NCI-H2107 treated with DMSO at 0.1 percent for 48 hours (cell line): ENCODE measurements at regions not wholly inside any gene's neighbourhood (a gene's known extent, or its start where the extent isn't known, plus 50 kb on each side); places are given as distances from the start of the nearest gene placed in this dataset.
"Not testable (repeated sequence)": the region's sequence is repeated elsewhere in the genome, so short reads cannot be mapped to it uniquely, and the experiment has no call there.

ENCODE experiments used
- DNase-seq: peaks from one replicate; lab custom pipeline; 2025; ENCODE audit not compliant: unreplicated experiment; lab: John Stamatoyannopoulos, UW

DNA sequence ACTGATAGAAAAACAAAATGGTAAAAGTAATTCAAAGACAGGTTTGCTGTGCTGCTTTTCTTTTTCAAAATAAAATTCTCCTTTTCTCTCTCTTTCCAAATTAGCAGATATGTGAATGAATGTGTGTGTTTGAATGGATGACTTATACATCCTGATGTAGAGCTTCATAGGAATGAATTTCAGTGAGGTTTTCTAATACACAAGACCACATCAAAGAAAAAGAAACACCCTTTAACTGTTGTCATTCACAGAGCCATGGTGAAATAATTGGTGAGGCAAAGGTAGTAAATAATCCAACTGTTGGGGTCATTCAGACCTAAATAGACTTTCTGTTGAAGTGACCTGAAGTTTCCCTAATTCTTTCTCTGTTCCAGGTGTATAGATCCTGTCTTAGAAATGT is 139.1 kb upstream of the ZPLD1 start:
- no peak for DNase-seq

DNA sequence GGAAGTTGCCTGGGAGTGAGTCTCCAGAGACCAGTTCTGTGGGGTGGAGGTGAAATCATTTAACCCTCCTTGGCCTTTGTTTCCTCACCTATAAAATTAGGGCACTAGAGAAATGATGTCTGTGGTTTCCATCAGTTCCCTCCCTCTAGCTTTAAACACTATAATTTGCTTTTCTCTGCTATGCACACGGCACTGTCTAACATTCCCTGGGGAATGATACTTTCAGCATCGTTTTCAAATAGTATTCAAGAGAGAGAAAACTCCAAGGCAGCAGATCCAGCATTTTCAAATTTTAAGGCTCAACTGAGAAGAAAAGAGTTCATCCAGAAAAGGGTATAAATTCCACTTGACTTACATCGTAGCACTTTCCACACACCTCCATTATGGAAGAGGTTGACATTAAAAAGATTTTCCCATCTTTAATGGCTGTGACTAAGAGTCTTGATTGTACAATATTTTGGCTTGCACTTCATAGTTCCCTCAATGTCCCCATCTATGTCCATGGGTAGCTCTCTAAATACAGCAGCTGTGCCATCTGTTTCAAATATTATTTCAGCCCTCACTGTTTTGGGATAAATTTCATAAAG is 137.7 kb upstream of the ZPLD1 start:
- no peak for DNase-seq

- no peak for DNase-seq
These were observed 135.5 kb upstream of the ZPLD1 start for GRCh38 chr3:102299125-102299877.

DNA sequence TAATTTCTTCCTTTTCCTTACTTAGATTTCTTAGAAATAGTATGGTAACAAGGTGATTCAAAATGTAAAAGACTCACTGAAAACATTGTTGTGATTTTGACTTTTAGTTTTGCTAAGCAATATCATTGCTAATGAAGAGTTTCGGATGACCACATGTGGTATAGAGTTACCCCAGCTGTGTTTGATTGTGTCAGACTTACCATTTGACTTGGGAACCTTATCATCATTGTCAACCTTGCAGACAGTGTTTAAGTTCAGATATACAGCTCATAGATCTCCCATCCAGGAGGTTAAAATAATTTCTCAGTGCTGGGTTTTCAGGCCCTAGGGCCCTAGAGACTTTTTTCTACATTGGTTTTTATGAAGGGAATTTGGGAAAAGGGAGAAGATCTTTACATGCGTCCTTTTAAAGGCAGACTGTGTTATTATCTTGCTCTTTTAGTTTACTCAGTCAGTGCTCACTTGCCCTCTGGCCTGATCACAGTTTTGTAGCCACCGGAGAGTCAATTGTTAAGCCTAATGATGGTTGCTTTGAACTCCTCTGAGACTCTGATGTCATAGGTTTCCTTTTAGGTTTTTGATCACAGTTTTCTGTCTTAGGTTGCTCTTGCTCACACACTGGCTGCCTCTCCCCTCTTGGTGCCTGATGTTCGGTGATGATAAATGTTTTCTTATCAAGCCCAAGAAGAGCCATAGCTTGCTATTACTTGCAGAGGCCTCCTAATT is 133.5 kb upstream of the ZPLD1 start:
- DNase-seq: no peak

GRCh38 chr3:102302020-102302419 is 132.8 kb upstream of the ZPLD1 start:
- DNase-seq: no peak

GRCh38 chr3:102304550-102304949 is 130.3 kb upstream of the ZPLD1 start:
- no peak for DNase-seq

DNA sequence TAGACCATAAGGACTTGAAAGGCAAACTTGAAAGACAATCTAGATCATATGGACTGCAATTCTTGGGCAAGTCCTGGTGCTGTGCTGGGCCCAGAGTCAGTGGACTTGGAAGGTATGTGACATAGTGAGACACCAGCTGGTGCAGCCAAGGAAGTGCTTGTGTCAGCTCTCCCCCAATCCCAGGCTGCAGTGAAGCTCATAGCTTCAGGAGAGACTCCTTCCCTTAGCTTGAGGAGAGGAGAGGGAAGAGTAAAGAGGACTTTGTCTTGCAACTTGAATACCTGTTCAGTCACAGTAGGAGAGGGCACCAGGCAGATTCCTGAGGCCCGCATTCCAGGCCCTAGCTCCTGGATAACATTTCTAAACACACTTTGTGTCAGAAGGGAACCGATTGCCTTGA is 127.4 kb upstream of the ZPLD1 start:
- no peak for DNase-seq

- DNase-seq: no peak
These were observed 105.7 kb upstream of the ZPLD1 start for GRCh38 chr3:102329066-102329465.

GRCh38 chr3:102329561-102329960 is 105.3 kb upstream of the ZPLD1 start:
- no peak for DNase-seq

DNA sequence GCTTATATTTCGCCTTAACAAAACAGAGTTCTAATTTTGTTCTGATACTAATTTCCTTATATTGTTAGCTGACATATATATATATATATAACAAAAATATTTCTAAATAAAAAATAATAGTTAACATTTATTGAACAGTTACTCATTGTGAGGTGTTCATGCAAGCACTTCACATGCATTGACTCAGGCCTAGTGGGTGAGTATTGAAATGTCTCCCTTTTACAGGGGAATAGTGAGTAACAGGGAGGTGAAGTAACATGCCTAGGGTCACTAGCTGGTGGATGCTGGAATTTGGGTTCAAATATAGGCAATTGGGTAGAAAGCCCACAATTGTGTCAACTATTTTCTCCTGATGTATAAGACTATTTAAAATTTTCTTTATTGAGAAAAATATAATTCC is 102.6 kb upstream of the ZPLD1 start:
- no peak for DNase-seq

DNA sequence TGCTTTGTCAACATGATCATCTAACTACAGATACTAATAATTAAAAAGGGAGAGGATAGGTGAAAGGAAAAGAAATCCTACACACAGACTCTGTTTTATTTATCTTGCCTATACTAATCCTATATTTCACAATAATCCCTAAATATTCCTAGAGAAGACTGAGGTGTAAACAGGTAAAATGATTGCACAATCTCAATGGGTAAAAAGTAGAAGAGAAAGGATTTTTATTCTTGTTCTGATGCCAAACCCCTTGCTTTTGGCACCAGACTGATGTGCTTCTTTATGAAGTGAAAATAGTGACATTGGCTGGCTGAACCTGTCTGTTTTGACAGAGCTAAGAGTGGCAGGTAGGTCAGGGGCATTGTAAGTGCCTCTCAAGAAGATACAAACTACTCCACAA is 101.9 kb upstream of the ZPLD1 start:
- no peak for DNase-seq

DNA sequence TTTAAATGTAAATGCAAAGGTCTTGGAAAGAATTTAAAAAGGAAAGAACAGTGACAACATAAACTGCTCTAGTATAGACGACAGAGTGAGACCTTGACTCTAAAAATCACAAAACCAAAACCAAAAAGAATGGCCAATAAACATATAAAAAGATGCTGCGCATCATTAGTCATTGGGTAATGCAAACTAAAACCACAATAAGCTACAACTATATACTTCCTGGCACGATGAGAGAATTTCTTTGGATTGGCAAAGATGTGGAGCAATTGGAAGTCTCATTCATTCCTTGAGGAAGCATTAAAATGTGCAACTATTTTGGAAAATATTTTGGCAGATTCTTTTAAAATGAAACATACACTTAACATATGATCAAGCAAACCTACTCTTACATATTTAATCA is 98.7 kb upstream of the ZPLD1 start:
- no peak for DNase-seq

GRCh38 chr3:102339671-102340070 is 95.1 kb upstream of the ZPLD1 start:
- DNase-seq: no peak

DNA sequence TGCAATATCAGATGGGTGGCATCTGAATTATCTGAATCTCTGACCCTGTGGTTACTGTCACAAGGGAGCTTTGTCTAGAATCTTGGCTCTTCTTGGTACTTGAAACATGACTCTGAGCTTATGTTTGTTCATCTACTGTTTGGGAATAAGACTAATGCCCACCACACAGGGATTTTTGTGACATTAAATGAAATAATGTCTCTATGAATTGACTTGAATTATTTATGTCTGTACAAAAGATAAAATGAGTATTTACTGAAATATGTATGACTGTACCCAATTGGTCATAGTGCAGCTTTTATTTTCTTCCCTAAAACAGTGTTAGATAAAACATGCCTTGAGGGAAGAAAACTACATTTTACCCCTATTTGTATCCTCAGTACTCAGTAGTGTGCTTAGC is 87.9 kb upstream of the ZPLD1 start:
- DNase-seq: no peak

- no peak for DNase-seq
These were observed 85.9 kb upstream of the ZPLD1 start for GRCh38 chr3:102348904-102349303.

DNA sequence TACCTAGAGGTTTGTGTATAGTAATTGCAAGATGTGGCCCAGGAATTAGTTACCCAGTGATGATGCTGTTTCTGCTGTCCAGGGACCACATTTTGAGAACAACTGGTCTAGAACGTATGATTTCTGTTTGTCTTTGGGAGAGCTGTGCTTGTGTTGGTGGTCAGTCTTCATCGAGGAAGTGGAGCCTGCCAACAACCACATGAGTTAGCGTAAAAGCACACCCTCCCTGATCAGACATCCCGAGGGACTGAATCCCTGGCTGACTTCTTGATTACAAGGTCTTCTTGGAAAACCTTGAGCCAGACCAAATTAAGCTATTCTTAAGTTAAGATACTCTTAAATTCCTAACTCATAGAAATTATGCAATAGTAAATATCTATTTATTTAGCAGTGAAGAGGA is 81.7 kb upstream of the ZPLD1 start:
- no peak for DNase-seq

DNA sequence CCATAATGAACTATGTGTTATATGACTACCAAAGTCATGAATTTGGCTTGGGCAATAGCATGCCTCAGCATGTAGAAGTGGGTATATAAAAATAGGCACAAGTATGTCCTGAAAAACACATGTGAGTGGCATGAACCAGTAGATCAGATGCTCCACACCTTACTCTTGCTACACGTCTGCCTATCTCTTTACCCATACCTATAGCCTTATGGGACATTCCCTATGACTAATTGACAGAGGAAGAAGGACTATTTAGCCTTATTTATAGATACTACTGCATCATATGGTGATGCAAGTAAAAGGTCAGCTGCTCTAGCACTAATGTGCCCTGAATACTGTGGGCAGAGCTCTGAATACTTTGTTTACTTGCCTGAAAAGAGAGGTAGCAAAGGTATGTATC is 81.0 kb upstream of the ZPLD1 start:
- DNase-seq: no peak

DNA sequence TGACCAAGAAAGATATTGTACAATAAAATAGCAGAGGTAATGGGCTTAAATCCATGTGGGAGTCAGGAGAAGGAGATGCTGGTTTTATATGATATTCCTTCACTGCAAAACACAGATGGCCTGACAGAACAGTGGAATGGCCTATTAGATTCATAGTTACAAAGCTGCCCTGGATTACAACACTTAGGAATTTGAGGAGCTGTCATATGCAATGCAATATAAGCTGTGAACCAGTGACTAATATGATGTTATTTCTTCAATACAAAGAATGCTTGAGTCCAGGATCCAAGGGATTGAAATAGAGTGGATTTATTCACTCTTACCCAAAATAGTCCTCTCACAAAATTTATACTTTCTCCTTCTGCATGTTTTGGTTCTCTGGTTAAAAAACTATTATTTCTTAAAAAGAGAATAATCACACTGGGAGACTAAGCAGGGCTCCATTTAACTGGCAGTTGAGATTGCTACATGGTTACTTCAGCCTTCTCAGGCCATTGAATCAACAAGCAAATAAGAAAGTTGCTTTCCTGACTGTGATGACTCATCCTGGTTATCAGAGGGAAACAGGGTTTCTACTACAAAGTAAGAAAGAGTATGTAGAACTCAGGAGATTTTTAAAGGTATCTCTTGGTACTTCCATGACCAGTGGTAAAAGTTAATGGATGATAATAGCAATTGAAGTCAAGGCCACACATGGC is 79.8 kb upstream of the ZPLD1 start:
- no peak for DNase-seq

DNA sequence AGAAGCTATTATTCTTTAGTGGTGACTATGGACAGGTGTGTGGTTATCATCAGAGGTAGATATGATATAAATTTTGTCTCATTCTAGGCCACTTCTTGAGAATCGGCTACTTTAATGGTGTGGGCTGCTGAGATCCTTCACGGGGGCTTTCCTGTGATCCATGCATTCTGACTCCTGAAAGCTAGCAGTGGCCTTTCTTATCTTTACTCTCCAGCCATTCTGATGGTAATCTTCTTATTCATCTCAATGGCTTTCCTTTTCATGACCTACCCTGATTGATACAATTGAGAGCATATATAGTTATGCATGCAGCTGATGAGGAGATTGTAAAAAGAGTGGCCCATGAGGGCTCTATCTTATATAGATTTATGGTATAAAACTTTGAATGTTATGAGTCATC is 78.3 kb upstream of the ZPLD1 start:
- DNase-seq: no peak

GRCh38 chr3:102357313-102357712 is 77.5 kb upstream of the ZPLD1 start:
- not testable (repeated sequence) for DNase-seq

DNA sequence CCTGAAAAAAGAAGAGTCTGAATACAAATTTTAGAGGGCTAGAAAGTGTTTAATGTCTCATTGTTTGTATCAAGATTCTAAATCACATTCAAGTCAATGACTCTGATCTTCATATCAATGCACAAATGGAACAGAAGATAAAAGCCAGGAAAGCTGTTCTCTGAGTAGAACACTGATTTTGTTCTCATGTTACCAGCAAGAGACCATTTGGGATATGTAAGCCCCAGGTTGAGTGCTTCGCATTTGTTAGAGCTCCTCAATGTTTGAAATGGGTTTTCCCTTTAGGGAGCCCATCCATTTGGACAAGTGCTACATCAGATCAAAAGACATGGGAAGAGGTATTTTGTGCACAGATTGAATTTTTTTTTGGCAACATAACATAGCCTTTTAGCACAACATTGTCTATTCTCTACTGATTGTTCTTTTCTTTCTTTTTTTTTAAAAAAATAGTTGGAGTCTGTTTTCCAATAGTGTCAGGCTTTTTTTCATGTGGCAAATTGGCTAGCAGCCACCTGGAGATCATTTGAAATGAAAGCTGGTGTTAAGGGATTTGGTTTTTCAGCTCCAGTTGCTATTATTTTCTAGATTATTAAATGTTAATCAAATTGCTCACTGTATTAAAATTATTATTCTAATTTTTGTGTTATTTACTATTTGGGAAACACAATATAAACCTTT is 74.5 kb upstream of the ZPLD1 start:
- DNase-seq: no peak
